CD4-positive, CD25-positive, alpha-beta regulatory T cell (primary cell): ENCODE measurements at regions not wholly inside any gene's neighbourhood (a gene's known extent, or its start where the extent isn't known, plus 50 kb on each side); places are given as distances from the start of the nearest gene placed in this dataset.
"Not testable (repeated sequence)": the region's sequence is repeated elsewhere in the genome, so short reads cannot be mapped to it uniquely, and the experiment has no call there.

Source experiments
- ATAC-seq, 2 donors: fragments of 150-1000 bp; cut with Tn5 transposase; one replicate each; pipeline ENCODE4 v1.10.0; 2021; ENCODE audit warnings: low read depth in 2 of 2, moderate number of reproducible peaks in 2 of 2, moderate library complexity in 1 of 2
- DNase-seq, 3 donors: peaks; one replicate each; pipeline versions ENCODE4 v3.0.0 to v3.0.0-alpha.2; 2012 to 2022; ENCODE audit warnings: mixed read lengths in 1 of 3
- H3K27ac ChIP-seq: one replicate; pipeline ENCODE4 v1.7.0; 2013; ENCODE audit warnings: mild to moderate bottlenecking, low read length; ENCODE audit not compliant: insufficient read depth, poor library complexity, severe bottlenecking
- H3K27me3 ChIP-seq: one replicate; pipeline ENCODE4 v1.7.0; 2013; ENCODE audit warnings: low read length; ENCODE audit not compliant: control insufficient read depth, insufficient read depth
- H3K36me3 ChIP-seq: one replicate; pipeline ENCODE4 v1.7.0; 2013; ENCODE audit warnings: mild to moderate bottlenecking, low read length, moderate library complexity; ENCODE audit not compliant: control insufficient read depth, insufficient read depth
- H3K4me1 ChIP-seq: 2 replicates; pipeline ENCODE4 v1.7.0; 2013; ENCODE audit warnings: mild to moderate bottlenecking, low read length; ENCODE audit not compliant: insufficient read depth, control insufficient read depth, poor library complexity, severe bottlenecking
- H3K4me3 ChIP-seq: one replicate; pipeline ENCODE4 v1.7.0; 2013; ENCODE audit warnings: low read depth, mild to moderate bottlenecking, low read length, moderate library complexity
- H3K9me3 ChIP-seq, 2 experiments: 1 replicate in 1 of 2; 2 replicates in 1 of 2; pipeline ENCODE4 v1.7.0; 2013; ENCODE audit warnings: low read length in 2 of 2, mild to moderate bottlenecking in 1 of 2, moderate library complexity in 1 of 2; ENCODE audit not compliant: control insufficient read depth in 2 of 2
- H3K27ac Mint-ChIP-seq, 3 donors: one replicate each; pipeline ENCODE4 v1.8.0; 2020 to 2022; ENCODE audit warnings: mild to moderate bottlenecking in 3 of 3, mixed read lengths in 3 of 3, moderate library complexity in 2 of 3
- H3K27me3 Mint-ChIP-seq: one replicate; pipeline ENCODE4 v1.8.0; 2022; ENCODE audit warnings: mild to moderate bottlenecking, mixed read lengths
- H3K36me3 Mint-ChIP-seq: one replicate; pipeline ENCODE4 v1.8.0; 2020; ENCODE audit warnings: mixed read lengths
- H3K4me1 Mint-ChIP-seq, 4 donors: one replicate each; pipeline ENCODE4 v1.8.0; 2020 to 2022; ENCODE audit warnings: mixed read lengths in 4 of 4, mild to moderate bottlenecking in 1 of 4
- H3K4me3 Mint-ChIP-seq, 4 donors: one replicate each; pipeline ENCODE4 v1.8.0; 2020 to 2022; ENCODE audit warnings: mild to moderate bottlenecking in 4 of 4, mixed read lengths in 4 of 4, moderate library complexity in 3 of 4
- H3K9me3 Mint-ChIP-seq, 7 donors: one replicate each; pipeline ENCODE4 v1.8.0; 2020 to 2022; ENCODE audit warnings: mixed read lengths in 7 of 7, mild to moderate bottlenecking in 3 of 7, moderate library complexity in 2 of 7

GRCh38 chr1:38736399-38736798 is 123.2 kb downstream of the RRAGC start:
- Mint-ChIP-seq H3K36me3 (no peaks in the 10 kb centered on the region), H3K4me1 (no peaks in the 10 kb centered on the region), H3K27me3 (peaks cover 28% of the 10 kb centered on the region), H3K9me3 (peaks cover 0 to 7% (median 0%) of the 10 kb centered on the region in 7 donors), H3K4me3 (no peak overlapping the region), H3K27ac (no peak overlapping the region)
- Histone ChIP-seq H3K9me3 (no peaks in the 10 kb centered on the region), H3K36me3 (no peaks in the 10 kb centered on the region), H3K4me3 (no peak overlapping the region), H3K27ac (no peak overlapping the region), H3K4me1 (no peaks in the 10 kb centered on the region), H3K27me3 (peaks cover 8% of the 10 kb centered on the region)
- DNase-seq: no peak
- ATAC-seq: no peak

GRCh38 chr1:38735651-38736161 is 123.9 kb downstream of the RRAGC start:
- ATAC-seq (no peak), DNase-seq (no peak)
- peaks cover 8% of the 10 kb centered on the region for H3K27me3 ChIP-seq
- Mint-ChIP-seq H3K27me3 (peaks cover 28% of the 10 kb centered on the region), H3K4me3 (no peak overlapping the region), H3K36me3 (no peaks in the 10 kb centered on the region), H3K27ac (no peak overlapping the region), H3K4me1 (no peaks in the 10 kb centered on the region), H3K9me3 (peaks cover 0 to 7% (median 0%) of the 10 kb centered on the region in 7 donors)
- H3K4me1 ChIP-seq: no peaks in the 10 kb centered on the region
- no peak overlapping the region for H3K27ac ChIP-seq
- H3K9me3 ChIP-seq: no peaks in the 10 kb centered on the region
- no peaks in the 10 kb centered on the region for H3K36me3 ChIP-seq
- no peak overlapping the region for H3K4me3 ChIP-seq

GRCh38 chr1:38733761-38734160 is 125.8 kb downstream of the RRAGC start:
- Mint-ChIP-seq H3K27me3 (peaks cover 43% of the 10 kb centered on the region), H3K4me1 (no peaks in the 10 kb centered on the region), H3K4me3 (no peak overlapping the region), H3K9me3 (peaks cover 0 to 7% (median 0%) of the 10 kb centered on the region in 7 donors), H3K27ac (no peak overlapping the region), H3K36me3 (no peaks in the 10 kb centered on the region)
- Histone ChIP-seq H3K27ac (no peak overlapping the region), H3K36me3 (no peaks in the 10 kb centered on the region), H3K4me1 (no peaks in the 10 kb centered on the region), H3K4me3 (no peak overlapping the region), H3K9me3 (no peaks in the 10 kb centered on the region), H3K27me3 (peaks cover 11% of the 10 kb centered on the region)
- no peak for DNase-seq
- no peak for ATAC-seq

GRCh38 chr1:38730511-38731397 is 128.8 kb downstream of the RRAGC start:
- Mint-ChIP-seq H3K27me3 (peaks cover 59% of the 10 kb centered on the region), H3K36me3 (no peaks in the 10 kb centered on the region), H3K9me3 (peaks cover 0 to 7% (median 0%) of the 10 kb centered on the region in 7 donors), H3K27ac (no peak overlapping the region), H3K4me3 (no peak overlapping the region), H3K4me1 (peaks cover 0 to 4% (median 0%) of the 10 kb centered on the region in 4 donors)
- DNase-seq: no peak
- Histone ChIP-seq H3K27ac (no peak overlapping the region), H3K27me3 (peaks cover 30% of the 10 kb centered on the region), H3K36me3 (no peaks in the 10 kb centered on the region), H3K4me3 (no peak overlapping the region), H3K9me3 (no peaks in the 10 kb centered on the region), H3K4me1 (no peaks in the 10 kb centered on the region)
- ATAC-seq: no peak

- ATAC-seq: no peak
- no peak overlapping the region for H3K27ac ChIP-seq
- Mint-ChIP-seq H3K9me3 (peaks cover 0 to 12% (median 0%) of the 10 kb centered on the region in 7 donors), H3K27ac (no peak overlapping the region), H3K27me3 (peaks cover 58% of the 10 kb centered on the region), H3K4me1 (peaks cover 0 to 4% (median 0%) of the 10 kb centered on the region in 4 donors), H3K36me3 (no peaks in the 10 kb centered on the region), H3K4me3 (no peak overlapping the region)
- no peak for DNase-seq
- peaks cover 30% of the 10 kb centered on the region for H3K27me3 ChIP-seq
- H3K4me3 ChIP-seq: no peak overlapping the region
- no peaks in the 10 kb centered on the region for H3K4me1 ChIP-seq
- no peaks in the 10 kb centered on the region for H3K36me3 ChIP-seq
- H3K9me3 ChIP-seq: no peaks in the 10 kb centered on the region
Measured at GRCh38 chr1:38728585-38728908, 131.0 kb downstream of the RRAGC start.

GRCh38 chr1:38727684-38728584 is 131.6 kb downstream of the RRAGC start:
- Histone ChIP-seq H3K4me3 (no peak overlapping the region), H3K4me1 (no peaks in the 10 kb centered on the region), H3K27ac (no peak overlapping the region), H3K9me3 (no peaks in the 10 kb centered on the region), H3K27me3 (peaks cover 30% of the 10 kb centered on the region), H3K36me3 (no peaks in the 10 kb centered on the region)
- ATAC-seq: no peak
- DNase-seq: peak in 1 of 3 donors; percentile 8
- peaks cover 60% of the 10 kb centered on the region for H3K27me3 Mint-ChIP-seq
- H3K4me3 Mint-ChIP-seq: no peak overlapping the region
- no peak overlapping the region for H3K27ac Mint-ChIP-seq
- H3K9me3 Mint-ChIP-seq: peaks cover 0 to 12% (median 0%) of the 10 kb centered on the region in 7 donors
- H3K36me3 Mint-ChIP-seq: no peaks in the 10 kb centered on the region
- H3K4me1 Mint-ChIP-seq: peaks cover 0 to 4% (median 0%) of the 10 kb centered on the region in 4 donors

- H3K4me3 Mint-ChIP-seq, H3K36me3 ChIP-seq, ATAC-seq, H3K4me3 ChIP-seq, H3K4me1 ChIP-seq, H3K4me1 Mint-ChIP-seq, H3K36me3 Mint-ChIP-seq, H3K9me3 Mint-ChIP-seq, DNase-seq, H3K27ac ChIP-seq, H3K9me3 ChIP-seq, H3K27ac Mint-ChIP-seq: not testable (repeated sequence)
- peaks cover 50% of the 10 kb centered on the region for H3K27me3 Mint-ChIP-seq
- H3K27me3 ChIP-seq: peaks cover 27% of the 10 kb centered on the region
Measured at GRCh38 chr1:38725321-38725961, 134.1 kb downstream of the RRAGC start.
